PC-9 (cell line): ENCODE measurements at regions not wholly inside any gene's neighbourhood (a gene's known extent, or its start where the extent isn't known, plus 50 kb on each side); places are given as distances from the start of the nearest gene placed in this dataset.

Experiments used
- BruUV-seq: library from RNA; stranded (reverse); fragments of 400-500 nt; replicated peaks from 2 replicates; lab custom pipeline; 2021; lab: Mats Ljungman, UMichigan
- CTCF ChIA-PET: fragments of 300-600 bp; sonication (Branson Sonifier 250); formaldehyde crosslinking; loops from one replicate; lab custom pipeline; 2022; ENCODE audit warnings: antibody characterized with exemption; lab: Charles Lee
- POLR2A ChIA-PET: fragments of 300-600 bp; sonication (Branson Sonifier 250); formaldehyde crosslinking; loops from one replicate; lab custom pipeline; 2022; ENCODE audit warnings: antibody characterized with exemption; ENCODE audit not compliant: unreplicated experiment; lab: Charles Lee
- DNase-seq, 2 experiments: peaks; one replicate each; pipeline versions ENCODE4 v3.0.0 to v3.0.0-alpha.2; 2015 to 2022; ENCODE audit warnings: mixed read lengths in 1 of 2
- H2AFZ ChIP-seq: fragments of 200-600 bp; sonication (generic); 2 replicates; pipeline ENCODE4 v1.8.1; 2017; ENCODE audit warnings: antibody characterized with exemption
- H3F3A ChIP-seq: fragments of 200-600 bp; sonication (generic); 2 replicates; pipeline ENCODE4 v1.8.1; 2017; ENCODE audit warnings: antibody characterized with exemption, mild to moderate bottlenecking, low read depth; ENCODE audit not compliant: insufficient read depth
- H3K27ac ChIP-seq: fragments of 200-600 bp; sonication (generic); 2 replicates; pipeline ENCODE4 v1.6.1; 2016; ENCODE audit warnings: mixed run types
- H3K27me3 ChIP-seq: fragments of 200-600 bp; sonication (generic); 2 replicates; pipeline ENCODE4 v1.6.1; 2016; ENCODE audit warnings: low read depth, mixed run types; ENCODE audit not compliant: insufficient read depth
- H3K36me3 ChIP-seq: fragments of 200-600 bp; sonication (generic); 2 replicates; pipeline ENCODE4 v1.6.1; 2016; ENCODE audit warnings: low read depth, mixed run types
- H3K4me1 ChIP-seq: fragments of 200-600 bp; sonication (generic); replicated peaks from 2 replicates; pipeline ENCODE4 v1.6.1; 2016; ENCODE audit warnings: mixed run types; ENCODE audit not compliant: insufficient read depth
- H3K4me2 ChIP-seq: fragments of 200-600 bp; sonication (generic); 2 replicates; pipeline ENCODE4 v1.6.1; 2017; ENCODE audit warnings: mixed run types
- H3K4me3 ChIP-seq: fragments of 200-600 bp; sonication (generic); 2 replicates; pipeline ENCODE4 v1.6.1; 2016; ENCODE audit warnings: mixed run types
- H3K79me2 ChIP-seq: fragments of 200-600 bp; sonication (generic); 2 replicates; pipeline ENCODE4 v1.6.1; 2017; ENCODE audit warnings: low read depth, mixed run types
- H3K9me2 ChIP-seq: fragments of 200-600 bp; sonication (generic); 2 replicates; pipeline ENCODE4 v1.8.1; 2017; ENCODE audit warnings: mild to moderate bottlenecking; ENCODE audit not compliant: insufficient read depth
- H3K9me3 ChIP-seq: fragments of 200-600 bp; sonication (generic); 2 replicates; pipeline ENCODE4 v1.8.1; 2016; ENCODE audit warnings: low read depth; ENCODE audit not compliant: insufficient read depth
- H4K20me1 ChIP-seq: fragments of 200-600 bp; sonication (generic); 2 replicates; pipeline ENCODE4 v1.8.1; 2017; ENCODE audit not compliant: insufficient read depth
- CTCF ChIP-seq: fragments of 200-600 bp; sonication (generic); conservative IDR thresholded peaks from 2 replicates; pipeline ENCODE4 v1.6.1; 2017; ENCODE audit warnings: mixed run types, antibody characterized with exemption, mild to moderate bottlenecking, moderate library complexity
- EZH2 ChIP-seq: fragments of 200-600 bp; sonication (generic); IDR thresholded peaks from 2 replicates; pipeline ENCODE4 v1.8.0; 2017; ENCODE audit warnings: antibody characterized with exemption, low read depth
- intact Hi-C: fragments of 100-400 bp; cut with micrococcal nuclease; formaldehyde crosslinking; loops from one replicate; pipeline ENCODE4 v1.10.0; 2022; ENCODE audit not compliant: unreplicated experiment

- CTCF ChIA-PET: no interaction called here
Measured at GRCh38 chr11:59291228-59291627, 67.5 kb upstream of the OR5AN1 start.

GRCh38 chr11:59289356-59290181 is 69.1 kb upstream of the OR5AN1 start:
- Histone ChIP-seq H3K4me2 (no peak overlapping the region), H3K27ac (no peak overlapping the region), H4K20me1 (no peaks in the 10 kb centered on the region), H3F3A (no peaks in the 10 kb centered on the region), H3K4me1 (peaks cover 12% of the 10 kb centered on the region), H3K4me3 (no peak overlapping the region), H3K27me3 (no peaks in the 10 kb centered on the region), H3K9me2 (no peaks in the 10 kb centered on the region), H3K9me3 (peaks cover 8% of the 10 kb centered on the region; the same call in 1 of the 2 replicates), H3K36me3 (no peaks in the 10 kb centered on the region), H3K79me2 (no peaks in the 10 kb centered on the region), H2AFZ (no peak overlapping the region)
- no peak for TF ChIP-seq CTCF
- TF ChIP-seq EZH2: no peak
- no TSS peak for BruUV-seq
- intact Hi-C loops: no loop called here
- POLR2A ChIA-PET: no interaction called here
- CTCF ChIA-PET: no interaction called here
- no peak for DNase-seq

More at GRCh38 chr11:59291228-59291627, 67.5 kb upstream of the OR5AN1 start:
- TF ChIP-seq CTCF (no peak), EZH2 (no peak)
- DNase-seq: no peak
- H2AFZ ChIP-seq: no peak overlapping the region
- H4K20me1 ChIP-seq: no peaks in the 10 kb centered on the region
- H3K27me3 ChIP-seq: no peaks in the 10 kb centered on the region
- peaks cover 8% of the 10 kb centered on the region; the same call in 1 of the 2 replicates for H3K9me3 ChIP-seq
- H3K4me2 ChIP-seq: no peak overlapping the region
- POLR2A ChIA-PET: no interaction called here
- H3K4me1 ChIP-seq: peaks cover 12% of the 10 kb centered on the region
- no peaks in the 10 kb centered on the region for H3K9me2 ChIP-seq
- no peaks in the 10 kb centered on the region for H3K36me3 ChIP-seq
- intact Hi-C loops: no loop called here
- H3F3A ChIP-seq: no peaks in the 10 kb centered on the region
- H3K4me3 ChIP-seq: no peak overlapping the region
- no peak overlapping the region for H3K27ac ChIP-seq
- BruUV-seq: no TSS peak
- H3K79me2 ChIP-seq: no peaks in the 10 kb centered on the region

- no peaks in the 10 kb centered on the region for H3K9me2 ChIP-seq
- no peak overlapping the region for H3K4me2 ChIP-seq
- H3K36me3 ChIP-seq: no peaks in the 10 kb centered on the region
- DNase-seq: no peak
- no peaks in the 10 kb centered on the region for H3K79me2 ChIP-seq
- TF ChIP-seq EZH2 (no peak), CTCF (no peak)
- H3K27ac ChIP-seq: no peak overlapping the region
- no peak overlapping the region for H2AFZ ChIP-seq
- H3F3A ChIP-seq: no peaks in the 10 kb centered on the region
- intact Hi-C loops: no loop called here
- POLR2A ChIA-PET: interaction anchor here (0.6 kb wide), 1 partner anchor 19 kb away, joined by 18 read pairs; no protein-coding TSS in a partner anchor
- H3K4me3 ChIP-seq: no peak overlapping the region
- no peaks in the 10 kb centered on the region for H3K27me3 ChIP-seq
- H4K20me1 ChIP-seq: no peaks in the 10 kb centered on the region
- H3K9me3 ChIP-seq: no peaks in the 10 kb centered on the region
- CTCF ChIA-PET: interaction anchor here (0.6 kb wide), 1 partner anchor 111 kb away, joined by 3 read pairs; no protein-coding TSS in a partner anchor
- no TSS peak for BruUV-seq
- no peaks in the 10 kb centered on the region for H3K4me1 ChIP-seq
Measured at GRCh38 chr11:59285716-59286260, 72.9 kb upstream of the OR5AN1 start.
